ENCODE measurements at regions not wholly inside any gene's neighbourhood (a gene's known extent, or its start where the extent isn't known, plus 50 kb on each side); places are given as distances from the start of the nearest gene placed in this dataset.

- TF ChIP-seq POLR2A (IDR thresholded peaks at IDR 0.05; ENCODE audit: low read depth, low read length), result no peak
- no peak for TF ChIP-seq CTCF (conservative IDR thresholded peaks at IDR 0.05; ENCODE audit: low read depth, low read length)
- no peak for TF ChIP-seq MAFK (IDR thresholded peaks at IDR 0.05; ENCODE audit: low read depth, low read length)
- TF ChIP-seq MXI1 (IDR thresholded peaks at IDR 0.05; ENCODE audit: borderline replicate concordance, low read depth, low read length), result no peak
- no peak for TF ChIP-seq BHLHE40 (IDR thresholded peaks at IDR 0.05; ENCODE audit: low read depth, low read length)
Measured at GRCh38 chr14:61911574-61911973, 149.4 kb downstream of the SNAPC1 start.

All from IMR-90 (cell line).